Vagina (tissue), 2 donors: ENCODE measurements at regions not wholly inside any gene's neighbourhood (a gene's known extent, or its start where the extent isn't known, plus 50 kb on each side); places are given as distances from the start of the nearest gene placed in this dataset.

Experiments used
- DNase-seq, 2 donors: peaks; one replicate each; pipeline ENCODE4 v3.0.0-alpha.2; 2017; ENCODE audit errors: extremely low spot score in 2 of 2
- H3K27ac ChIP-seq: fragments of 200-600 bp; sonication (generic); one replicate; pipeline ENCODE4 v1.5.1; 2019
- H3K27me3 ChIP-seq: fragments of 200-600 bp; sonication (generic); one replicate; pipeline ENCODE4 v1.5.1; 2019
- H3K36me3 ChIP-seq, 2 donors: fragments of 200-600 bp; sonication (generic); one replicate each; pipeline ENCODE4 v1.5.1; 2017 to 2019
- H3K4me1 ChIP-seq: fragments of 200-600 bp; sonication (generic); one replicate; pipeline ENCODE4 v1.5.1; 2019
- H3K4me3 ChIP-seq, 2 donors: fragments of 200-600 bp; sonication (generic); 1 replicate in 1 of 2; 2 replicates in 1 of 2; pipeline ENCODE4 v1.5.1; 2016 to 2019
- H3K9me3 ChIP-seq: fragments of 200-600 bp; sonication (generic); one replicate; pipeline ENCODE4 v1.5.1; 2019
- POLR2A ChIP-seq, 2 donors: fragments of 450-650 bp; IDR thresholded peaks; one replicate each; pipeline ENCODE4 v1.6.1; 2017; ENCODE audit warnings: antibody characterized with exemption in 2 of 2, mild to moderate bottlenecking in 2 of 2, moderate library complexity in 2 of 2
- POLR2AphosphoS5 ChIP-seq, 2 donors: sonication (generic); formaldehyde crosslinking; IDR thresholded peaks; one replicate each; pipeline ENCODE4 v1.9.0; 2017; ENCODE audit warnings: antibody characterized with exemption in 2 of 2, mild to moderate bottlenecking in 2 of 2, low read depth in 1 of 2; ENCODE audit not compliant: insufficient read depth in 1 of 2
- intact Hi-C: fragments of 100-400 bp; cut with DNase I; formaldehyde crosslinking; loops from one replicate; pipeline ENCODE4 v1.15.1; 2023
- TF ChIP-seq, protein P1 (sequence below), 3 experiments: fragments of 450-650 bp in 2 of 3; fragments of 200-600 bp in 1 of 3; sonication (generic) in 1 of 3; IDR thresholded peaks; one replicate each; pipeline ENCODE4 v1.5.1; 2017 to 2019; ENCODE audit warnings: antibody characterized with exemption in 3 of 3, mild to moderate bottlenecking in 2 of 3, moderate library complexity in 2 of 3

DNA sequence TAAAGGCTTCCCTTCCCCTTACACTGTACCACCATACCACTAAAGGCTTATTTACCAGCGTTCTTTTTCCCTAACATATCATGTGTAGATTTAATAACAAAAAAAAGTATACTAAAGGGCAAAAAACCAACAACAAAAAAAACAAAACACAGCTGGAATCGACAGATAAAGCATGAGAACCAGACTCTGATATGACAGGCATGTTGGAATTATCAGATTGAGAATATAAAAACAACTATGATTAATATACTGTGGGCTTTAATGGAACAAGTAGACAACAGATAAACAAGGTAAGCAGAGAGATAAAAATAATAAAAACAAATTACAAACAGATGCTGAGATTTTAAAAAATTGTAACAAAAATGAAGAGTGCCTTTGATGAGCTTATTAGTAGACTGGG is 754.1 kb upstream of the MDGA2 start:
- DNase-seq = no peak
- no peak for TF ChIP-seq POLR2AphosphoS5 (IDR thresholded peaks at IDR 0.05; ENCODE audit: insufficient read depth in 1 of 2, low read depth in 1 of 2)
- TF ChIP-seq POLR2A (IDR thresholded peaks at IDR 0.05) = no peak
- TF ChIP-seq, protein P1, sequence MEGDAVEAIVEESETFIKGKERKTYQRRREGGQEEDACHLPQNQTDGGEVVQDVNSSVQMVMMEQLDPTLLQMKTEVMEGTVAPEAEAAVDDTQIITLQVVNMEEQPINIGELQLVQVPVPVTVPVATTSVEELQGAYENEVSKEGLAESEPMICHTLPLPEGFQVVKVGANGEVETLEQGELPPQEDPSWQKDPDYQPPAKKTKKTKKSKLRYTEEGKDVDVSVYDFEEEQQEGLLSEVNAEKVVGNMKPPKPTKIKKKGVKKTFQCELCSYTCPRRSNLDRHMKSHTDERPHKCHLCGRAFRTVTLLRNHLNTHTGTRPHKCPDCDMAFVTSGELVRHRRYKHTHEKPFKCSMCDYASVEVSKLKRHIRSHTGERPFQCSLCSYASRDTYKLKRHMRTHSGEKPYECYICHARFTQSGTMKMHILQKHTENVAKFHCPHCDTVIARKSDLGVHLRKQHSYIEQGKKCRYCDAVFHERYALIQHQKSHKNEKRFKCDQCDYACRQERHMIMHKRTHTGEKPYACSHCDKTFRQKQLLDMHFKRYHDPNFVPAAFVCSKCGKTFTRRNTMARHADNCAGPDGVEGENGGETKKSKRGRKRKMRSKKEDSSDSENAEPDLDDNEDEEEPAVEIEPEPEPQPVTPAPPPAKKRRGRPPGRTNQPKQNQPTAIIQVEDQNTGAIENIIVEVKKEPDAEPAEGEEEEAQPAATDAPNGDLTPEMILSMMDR (IDR thresholded peaks at IDR 0.05) = no peak
- no peaks in the 10 kb centered on the region for H3K36me3 ChIP-seq
- H3K9me3 ChIP-seq = no peaks in the 10 kb centered on the region
- H3K27ac ChIP-seq = no peak overlapping the region
- H3K4me3 ChIP-seq = no peak overlapping the region
- intact Hi-C loops = no loop called here
- H3K4me1 ChIP-seq = no peaks in the 10 kb centered on the region
- no peaks in the 10 kb centered on the region for H3K27me3 ChIP-seq

DNA sequence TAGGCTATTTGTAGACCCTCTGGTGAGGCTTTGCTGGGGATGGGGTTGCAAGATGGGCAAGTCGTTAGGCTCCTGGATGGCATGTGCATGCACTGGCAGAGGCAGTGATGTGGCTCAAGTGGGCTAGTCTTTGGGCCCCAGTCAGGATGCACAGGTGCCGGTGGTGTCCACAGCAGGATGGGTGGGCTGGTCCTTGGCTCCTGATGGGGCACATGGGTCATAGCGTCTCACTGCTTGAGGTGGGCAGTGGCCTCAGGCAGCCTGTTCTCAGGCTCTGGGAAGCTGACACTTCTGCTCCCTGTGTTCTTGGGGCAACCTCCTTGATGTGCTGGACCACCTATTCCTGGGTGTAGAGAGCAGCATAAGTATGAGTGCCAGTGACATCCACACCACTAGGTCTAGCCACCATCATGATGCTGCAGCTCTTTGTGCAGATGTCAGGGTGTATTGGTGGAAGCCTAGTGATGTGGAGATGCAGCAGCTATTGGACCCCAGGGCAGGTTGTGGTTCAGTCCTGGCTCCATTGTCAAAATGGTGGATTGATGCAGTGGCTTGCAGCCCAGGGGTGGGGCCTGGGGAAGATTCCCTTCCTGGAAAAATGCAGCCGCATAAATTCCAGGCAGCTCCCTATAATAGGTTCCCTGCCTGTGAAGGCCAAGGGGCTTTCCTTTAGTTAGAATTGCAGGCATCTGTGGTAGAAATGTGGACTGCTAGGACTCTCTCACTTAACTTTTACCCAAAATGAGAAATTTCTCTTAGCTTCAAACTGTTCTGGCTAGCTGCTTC is 742.5 kb upstream of the MDGA2 start:
- Histone ChIP-seq H3K36me3 (no peaks in the 10 kb centered on the region), H3K4me1 (no peaks in the 10 kb centered on the region), H3K9me3 (no peaks in the 10 kb centered on the region), H3K4me3 (no peak overlapping the region), H3K27ac (no peak overlapping the region), H3K27me3 (no peaks in the 10 kb centered on the region)
- intact Hi-C loops = no loop called here
- TF ChIP-seq POLR2AphosphoS5 (IDR thresholded peaks at IDR 0.05; ENCODE audit: insufficient read depth in 1 of 2, low read depth in 1 of 2) (no peak), POLR2A (IDR thresholded peaks at IDR 0.05) (no peak)
- TF ChIP-seq, protein P1 (IDR thresholded peaks at IDR 0.05) = no peak
- DNase-seq = no peak

DNA sequence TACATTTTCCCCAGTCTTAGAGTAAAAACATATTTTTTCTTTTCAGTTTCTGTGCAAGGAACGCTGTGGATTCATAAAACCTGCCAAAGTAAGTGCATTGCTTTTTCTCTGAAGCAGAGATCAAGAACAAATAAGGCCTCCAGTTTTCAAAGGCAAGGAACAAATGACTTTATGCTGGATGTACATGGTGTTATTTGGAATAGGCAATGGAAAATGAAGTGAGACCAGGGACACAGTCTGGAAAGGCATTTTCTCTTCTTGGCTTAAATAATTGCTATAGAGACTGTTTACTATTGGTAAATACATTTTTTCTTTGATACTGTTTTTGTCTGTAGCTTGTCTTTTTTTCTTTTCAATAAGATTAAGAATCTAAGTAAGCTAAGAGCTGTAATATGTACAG is 725.9 kb upstream of the MDGA2 start:
- no peaks in the 10 kb centered on the region for H3K4me1 ChIP-seq
- TF ChIP-seq POLR2A (IDR thresholded peaks at IDR 0.05) (no peak), POLR2AphosphoS5 (IDR thresholded peaks at IDR 0.05; ENCODE audit: insufficient read depth in 1 of 2, low read depth in 1 of 2) (no peak)
- TF ChIP-seq, protein P1 (IDR thresholded peaks at IDR 0.05) = no peak
- DNase-seq = no peak
- H3K4me3 ChIP-seq = no peak overlapping the region
- intact Hi-C loops = no loop called here
- H3K27ac ChIP-seq = no peak overlapping the region
- H3K36me3 ChIP-seq = no peaks in the 10 kb centered on the region
- no peaks in the 10 kb centered on the region for H3K9me3 ChIP-seq
- no peaks in the 10 kb centered on the region for H3K27me3 ChIP-seq

DNA sequence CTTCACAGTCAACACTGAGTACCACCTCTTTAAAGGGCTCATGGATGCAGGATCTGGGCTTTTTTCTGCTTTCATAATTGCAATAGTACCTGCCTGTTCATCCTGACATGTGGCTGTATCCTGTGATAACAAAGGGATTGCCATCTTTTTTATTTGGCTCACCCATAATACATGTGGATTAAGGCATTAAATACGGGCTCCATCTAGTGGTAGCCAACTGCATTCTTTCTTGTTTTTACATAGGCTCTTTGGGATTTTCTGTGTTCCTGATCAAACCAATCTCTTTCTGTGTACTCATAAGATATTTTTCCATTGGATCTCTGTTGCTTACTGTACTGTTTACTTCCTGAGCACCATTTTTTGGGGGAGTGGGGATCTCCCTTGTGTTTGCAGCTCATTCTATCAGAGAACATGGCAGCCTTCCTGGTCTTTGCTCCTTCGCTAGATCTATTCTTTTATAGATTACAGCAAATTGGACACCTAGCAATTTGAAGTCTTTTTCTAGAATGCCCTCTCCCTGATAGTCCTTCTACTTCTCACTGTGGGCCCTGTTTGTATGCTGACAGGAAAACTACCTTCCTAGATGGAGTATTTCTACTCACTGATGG is 723.4 kb upstream of the MDGA2 start:
- Histone ChIP-seq H3K27me3 (no peaks in the 10 kb centered on the region), H3K27ac (no peak overlapping the region), H3K36me3 (no peaks in the 10 kb centered on the region), H3K9me3 (no peaks in the 10 kb centered on the region), H3K4me1 (no peaks in the 10 kb centered on the region), H3K4me3 (no peak overlapping the region)
- TF ChIP-seq POLR2A (IDR thresholded peaks at IDR 0.05) = no peak
- no peak for TF ChIP-seq POLR2AphosphoS5 (IDR thresholded peaks at IDR 0.05; ENCODE audit: insufficient read depth in 1 of 2, low read depth in 1 of 2)
- TF ChIP-seq, protein P1 (IDR thresholded peaks at IDR 0.05) = no peak
- intact Hi-C loops = no loop called here
- no peak for DNase-seq

DNA sequence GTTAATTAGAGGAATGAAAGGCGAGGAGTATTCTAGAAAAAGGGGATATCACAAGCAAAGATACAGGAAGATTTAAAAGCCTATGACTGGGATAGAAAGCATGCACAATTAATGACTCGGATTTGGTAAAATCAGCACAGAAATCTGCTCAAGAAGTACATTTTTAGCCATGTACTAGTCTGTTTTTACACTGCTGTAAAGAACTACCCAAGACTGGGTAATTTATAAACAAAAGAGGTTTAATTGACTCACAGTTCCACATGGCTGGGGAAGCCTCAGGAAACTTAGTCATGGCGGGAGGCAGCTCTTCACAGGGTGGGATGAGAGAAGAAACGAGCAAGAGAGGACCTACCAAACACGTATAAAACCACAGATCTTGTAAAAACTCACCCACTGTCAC is 716.3 kb upstream of the MDGA2 start:
- no peaks in the 10 kb centered on the region for H3K4me1 ChIP-seq
- no peaks in the 10 kb centered on the region for H3K27me3 ChIP-seq
- no peaks in the 10 kb centered on the region for H3K36me3 ChIP-seq
- TF ChIP-seq, protein P1 (IDR thresholded peaks at IDR 0.05) = no peak
- no peak for TF ChIP-seq POLR2AphosphoS5 (IDR thresholded peaks at IDR 0.05; ENCODE audit: insufficient read depth in 1 of 2, low read depth in 1 of 2)
- no peak for TF ChIP-seq POLR2A (IDR thresholded peaks at IDR 0.05)
- H3K4me3 ChIP-seq = no peak overlapping the region
- intact Hi-C loops = no loop called here
- no peaks in the 10 kb centered on the region for H3K9me3 ChIP-seq
- DNase-seq = no peak
- no peak overlapping the region for H3K27ac ChIP-seq
